ENCODE measurements at regions not wholly inside any gene's neighbourhood (a gene's known extent, or its start where the extent isn't known, plus 50 kb on each side); places are given as distances from the start of the nearest gene placed in this dataset.

DNA sequence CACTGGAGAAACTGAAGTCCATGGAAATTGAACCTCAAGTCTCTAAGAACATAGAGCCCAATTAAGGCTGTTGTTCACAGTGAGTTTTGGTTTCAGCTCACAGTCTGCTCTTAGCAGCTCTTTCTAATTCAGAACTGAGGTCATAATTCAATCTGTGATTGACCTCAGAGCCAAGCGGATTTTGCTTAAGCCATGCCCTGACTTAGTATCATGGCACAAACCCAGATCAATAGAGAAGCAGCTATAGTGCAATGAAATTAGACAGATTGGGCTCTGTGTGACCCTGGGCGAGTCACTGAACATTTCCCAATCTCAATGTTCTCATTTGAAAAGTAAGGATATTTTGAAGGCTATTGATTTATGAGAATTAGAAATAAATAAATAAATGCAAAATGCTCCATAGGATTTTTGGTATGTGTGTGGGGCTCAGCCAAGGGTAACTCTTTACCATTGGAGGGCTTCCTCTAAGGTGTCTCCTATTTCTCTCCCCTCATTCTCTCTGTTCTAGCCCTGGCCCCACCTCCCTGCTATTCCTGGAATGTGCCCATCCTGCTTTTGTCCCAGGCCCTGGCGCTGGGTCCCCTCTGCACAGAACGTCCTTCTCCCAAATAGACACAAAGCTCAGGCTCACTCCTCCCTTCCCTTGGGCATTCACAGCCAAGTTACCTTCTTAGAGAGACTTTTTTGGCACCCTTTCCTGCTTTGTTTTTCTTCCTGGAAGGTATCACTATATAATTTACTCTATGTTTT, 239.6 kb downstream of the LPIN1 start:
- Histone ChIP-seq H3K27ac (no peak overlapping the region), H3K27me3 (no peaks in the 10 kb centered on the region), H3K4me3 (no peak overlapping the region), H3K36me3 (no peaks in the 10 kb centered on the region), H3K9me3 (peaks cover 0 to 3% (median 0%) of the 10 kb centered on the region in 12 donors), H3K4me1 (peaks cover 0 to 9% (median 0%) of the 10 kb centered on the region in 12 donors)
- 79 to 83% (median 81%) methylated on average over 4 of the region's 4 CpGs for WGBS, 4 donors
- DNase-seq = no peak
- intact Hi-C loops (cut with DNase I) = no loop called here
- TF ChIP-seq POLR2A (IDR thresholded peaks at IDR 0.05) = no peak
- TF ChIP-seq, protein P1, sequence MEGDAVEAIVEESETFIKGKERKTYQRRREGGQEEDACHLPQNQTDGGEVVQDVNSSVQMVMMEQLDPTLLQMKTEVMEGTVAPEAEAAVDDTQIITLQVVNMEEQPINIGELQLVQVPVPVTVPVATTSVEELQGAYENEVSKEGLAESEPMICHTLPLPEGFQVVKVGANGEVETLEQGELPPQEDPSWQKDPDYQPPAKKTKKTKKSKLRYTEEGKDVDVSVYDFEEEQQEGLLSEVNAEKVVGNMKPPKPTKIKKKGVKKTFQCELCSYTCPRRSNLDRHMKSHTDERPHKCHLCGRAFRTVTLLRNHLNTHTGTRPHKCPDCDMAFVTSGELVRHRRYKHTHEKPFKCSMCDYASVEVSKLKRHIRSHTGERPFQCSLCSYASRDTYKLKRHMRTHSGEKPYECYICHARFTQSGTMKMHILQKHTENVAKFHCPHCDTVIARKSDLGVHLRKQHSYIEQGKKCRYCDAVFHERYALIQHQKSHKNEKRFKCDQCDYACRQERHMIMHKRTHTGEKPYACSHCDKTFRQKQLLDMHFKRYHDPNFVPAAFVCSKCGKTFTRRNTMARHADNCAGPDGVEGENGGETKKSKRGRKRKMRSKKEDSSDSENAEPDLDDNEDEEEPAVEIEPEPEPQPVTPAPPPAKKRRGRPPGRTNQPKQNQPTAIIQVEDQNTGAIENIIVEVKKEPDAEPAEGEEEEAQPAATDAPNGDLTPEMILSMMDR (IDR thresholded peaks at IDR 0.05) = no peak
- no peak for ATAC-seq

DNA sequence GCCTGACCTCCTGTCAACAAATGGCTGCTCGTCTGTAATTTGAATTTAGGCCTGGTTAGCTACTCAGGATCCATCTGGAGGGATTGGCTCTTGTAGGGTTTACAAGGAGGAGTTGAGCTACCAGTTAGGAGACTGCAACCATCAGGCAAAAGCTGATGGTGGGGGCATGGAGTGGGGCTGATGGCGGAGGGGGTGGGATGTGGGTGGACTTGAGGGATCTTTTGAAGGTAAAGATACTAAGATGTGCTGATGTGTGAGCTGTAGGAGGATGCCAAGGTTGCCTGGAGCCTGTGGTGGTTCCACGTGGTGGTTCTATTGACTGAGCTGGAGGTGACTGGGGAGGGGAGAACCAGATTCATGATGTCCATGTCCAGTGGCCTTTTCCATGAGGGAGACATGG, 240.7 kb downstream of the LPIN1 start:
- ATAC-seq (no peak), DNase-seq (no peak)
- no peaks in the 10 kb centered on the region for H3K27me3 ChIP-seq
- no peaks in the 10 kb centered on the region for H3K36me3 ChIP-seq
- peaks cover 0 to 2% (median 0%) of the 10 kb centered on the region in 12 donors for H3K9me3 ChIP-seq
- WGBS, 4 donors = 89 to 98% (median 92%) methylated on average over 3 of the region's 3 CpGs
- H3K4me1 ChIP-seq = peaks cover 0 to 12% (median 0%) of the 10 kb centered on the region in 12 donors
- no peak overlapping the region for H3K4me3 ChIP-seq
- TF ChIP-seq POLR2A (IDR thresholded peaks at IDR 0.05) = no peak
- TF ChIP-seq, protein P1 (IDR thresholded peaks at IDR 0.05) = no peak
- H3K27ac ChIP-seq = no peak overlapping the region
- intact Hi-C loops (cut with DNase I) = no loop called here

DNA sequence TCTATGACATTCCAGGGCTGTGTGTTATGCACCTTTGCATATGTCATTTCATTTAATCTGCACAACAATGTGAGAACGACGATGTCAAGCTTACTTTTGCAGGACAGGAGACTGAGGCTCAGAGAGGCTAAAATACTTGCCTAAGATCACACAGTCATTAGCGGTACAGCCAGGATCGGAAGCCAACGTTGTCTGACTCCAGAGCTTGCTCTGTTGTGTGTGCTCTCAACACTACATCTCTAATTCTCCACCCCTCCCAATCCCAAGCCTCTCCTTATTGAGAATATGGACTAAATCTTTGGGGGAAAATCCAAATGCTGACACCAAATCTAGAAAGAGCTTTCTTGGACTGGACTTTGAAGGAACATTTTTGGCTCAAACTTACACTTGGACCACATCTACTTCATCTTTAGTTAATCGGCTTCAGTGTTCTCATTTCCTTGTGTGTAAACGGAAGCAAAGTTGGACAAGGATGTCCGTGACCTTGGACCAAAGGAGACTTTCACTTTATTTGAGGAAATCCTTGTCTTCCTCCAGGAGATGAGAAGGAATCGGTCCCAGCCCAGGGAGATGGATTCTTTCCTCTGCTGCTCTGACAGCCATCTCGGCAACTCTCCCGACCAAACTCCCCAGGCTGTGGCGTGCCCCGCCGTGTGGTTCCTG, 242.4 kb downstream of the LPIN1 start:
- Histone ChIP-seq H3K36me3 (no peaks in the 10 kb centered on the region), H3K9me3 (no peaks in the 10 kb centered on the region), H3K4me1 (peaks cover 0 to 12% (median 0%) of the 10 kb centered on the region in 12 donors), H3K27ac (no peak overlapping the region), H3K4me3 (peak overlapping the region in 5 of 12 donors; percentile 1 to 17 (median 9)), H3K27me3 (no peaks in the 10 kb centered on the region)
- DNase-seq = peak in 3 of 5 donors; percentile 18 to 54 (median 38)
- TF ChIP-seq POLR2A (IDR thresholded peaks at IDR 0.05) = no peak
- TF ChIP-seq, protein P1 (IDR thresholded peaks at IDR 0.05) = no peak
- intact Hi-C loops (cut with DNase I) = no loop called here
- 49 to 58% (median 56%) methylated on average over 14 of the region's 14 CpGs for WGBS, 4 donors
- peak in 3 of 4 donors; percentile 20 to 75 (median 41) for ATAC-seq

DNA sequence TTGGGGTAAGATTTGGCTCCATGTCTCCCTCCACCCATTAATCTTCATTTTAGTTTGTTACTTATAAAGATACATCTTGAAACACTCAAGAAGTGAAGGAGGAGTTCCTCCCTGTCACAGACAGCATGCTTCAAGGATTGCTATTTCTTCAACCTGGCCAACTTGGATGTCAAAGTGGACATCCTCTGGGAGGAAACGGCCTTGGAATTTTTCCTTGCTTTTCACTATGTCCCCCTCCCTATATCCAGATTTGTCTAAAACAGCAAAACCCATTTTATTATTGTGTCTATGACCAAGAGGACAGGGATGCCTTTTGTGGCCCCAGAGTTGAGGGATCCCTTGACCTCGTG, 242.9 kb downstream of the LPIN1 start:
- TF ChIP-seq, protein P1 (IDR thresholded peaks at IDR 0.05) = no peak
- no peak for TF ChIP-seq POLR2A (IDR thresholded peaks at IDR 0.05)
- 54 to 74% (median 60%) methylated on average over 2 of the region's 2 CpGs for WGBS, 4 donors
- Histone ChIP-seq H3K36me3 (no peaks in the 10 kb centered on the region), H3K27me3 (no peaks in the 10 kb centered on the region), H3K27ac (no peak overlapping the region), H3K4me1 (peaks cover 0 to 12% (median 0%) of the 10 kb centered on the region in 12 donors), H3K9me3 (no peaks in the 10 kb centered on the region), H3K4me3 (peak overlapping the region in 5 of 12 donors; percentile 1 to 17 (median 9))
- ATAC-seq (peak in 1 of 4 donors; percentile 38), DNase-seq (no peak)
- intact Hi-C loops (cut with DNase I) = no loop called here
